NB4 (cell line): ENCODE measurements at regions not wholly inside any gene's neighbourhood (a gene's known extent, or its start where the extent isn't known, plus 50 kb on each side); places are given as distances from the start of the nearest gene placed in this dataset.

ENCODE experiments used
- MYC ChIP-seq: IDR thresholded peaks from 2 replicates; pipeline ENCODE4 v1.6.1; 2011; ENCODE audit warnings: low read depth, low read length
- POLR2A ChIP-seq: IDR thresholded peaks from 2 replicates; pipeline ENCODE4 v1.6.1; 2011; ENCODE audit warnings: mild to moderate bottlenecking; ENCODE audit not compliant: insufficient read length; ENCODE audit errors: extremely low read depth
- TF ChIP-seq, protein P1 (sequence below): IDR thresholded peaks from one replicate; pipeline ENCODE4 v1.5.1; 2012; ENCODE audit warnings: low read depth, low read length
- TF ChIP-seq, protein P2 (sequence below): IDR thresholded peaks from 2 replicates; pipeline ENCODE4 v1.6.1; 2011; ENCODE audit warnings: low read depth, low read length

DNA sequence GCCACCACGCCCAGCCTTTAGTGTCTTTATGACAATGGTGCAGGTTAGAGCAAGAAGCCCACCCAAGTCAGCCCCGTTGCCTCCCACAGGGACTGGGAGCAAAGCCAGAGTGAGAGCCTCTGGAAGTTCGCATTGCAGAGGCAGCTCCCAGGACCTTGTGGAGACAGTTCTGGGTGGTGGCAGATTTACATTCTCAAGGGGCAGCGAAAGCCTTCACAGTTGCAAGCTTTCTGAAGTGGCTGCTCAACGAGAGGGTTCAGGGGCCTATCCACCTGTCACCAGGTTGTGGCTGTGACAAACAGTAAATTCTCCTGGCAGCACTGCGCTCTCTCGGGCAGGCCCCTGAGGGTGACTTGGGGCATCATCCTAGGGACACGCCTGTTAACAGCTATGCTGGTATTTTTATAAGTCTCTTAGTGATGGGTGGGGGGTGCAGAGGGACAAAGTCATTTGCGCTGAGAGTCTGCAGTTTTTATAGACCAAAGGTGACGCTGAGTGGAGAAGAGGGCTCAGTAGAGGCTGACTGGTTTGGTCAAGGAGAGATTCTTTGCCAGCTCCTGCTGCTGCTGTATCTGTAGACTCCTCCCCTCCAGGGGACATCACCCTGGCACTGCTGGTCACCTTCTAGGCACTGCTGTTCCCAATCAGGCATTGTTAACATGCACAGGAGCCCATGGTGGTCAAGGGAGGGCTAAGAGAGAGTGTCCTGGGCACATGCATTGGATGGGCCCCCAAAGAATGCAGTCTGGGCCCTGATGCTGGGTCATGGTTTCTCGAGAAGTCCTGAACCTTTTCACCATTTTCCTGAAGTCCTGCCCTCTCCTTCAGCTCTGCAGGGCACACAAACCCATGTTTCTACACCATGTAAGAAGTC lies 57.5 kb upstream of the KLF13 start:
- TF ChIP-seq POLR2A (no peak), MYC (no peak)
- TF ChIP-seq, protein P1, sequence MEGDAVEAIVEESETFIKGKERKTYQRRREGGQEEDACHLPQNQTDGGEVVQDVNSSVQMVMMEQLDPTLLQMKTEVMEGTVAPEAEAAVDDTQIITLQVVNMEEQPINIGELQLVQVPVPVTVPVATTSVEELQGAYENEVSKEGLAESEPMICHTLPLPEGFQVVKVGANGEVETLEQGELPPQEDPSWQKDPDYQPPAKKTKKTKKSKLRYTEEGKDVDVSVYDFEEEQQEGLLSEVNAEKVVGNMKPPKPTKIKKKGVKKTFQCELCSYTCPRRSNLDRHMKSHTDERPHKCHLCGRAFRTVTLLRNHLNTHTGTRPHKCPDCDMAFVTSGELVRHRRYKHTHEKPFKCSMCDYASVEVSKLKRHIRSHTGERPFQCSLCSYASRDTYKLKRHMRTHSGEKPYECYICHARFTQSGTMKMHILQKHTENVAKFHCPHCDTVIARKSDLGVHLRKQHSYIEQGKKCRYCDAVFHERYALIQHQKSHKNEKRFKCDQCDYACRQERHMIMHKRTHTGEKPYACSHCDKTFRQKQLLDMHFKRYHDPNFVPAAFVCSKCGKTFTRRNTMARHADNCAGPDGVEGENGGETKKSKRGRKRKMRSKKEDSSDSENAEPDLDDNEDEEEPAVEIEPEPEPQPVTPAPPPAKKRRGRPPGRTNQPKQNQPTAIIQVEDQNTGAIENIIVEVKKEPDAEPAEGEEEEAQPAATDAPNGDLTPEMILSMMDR = no peak
- TF ChIP-seq, protein P2, sequence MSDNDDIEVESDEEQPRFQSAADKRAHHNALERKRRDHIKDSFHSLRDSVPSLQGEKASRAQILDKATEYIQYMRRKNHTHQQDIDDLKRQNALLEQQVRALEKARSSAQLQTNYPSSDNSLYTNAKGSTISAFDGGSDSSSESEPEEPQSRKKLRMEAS = no peak
